GM19455 (cell line): ENCODE measurements at regions not wholly inside any gene's neighbourhood (a gene's known extent, or its start where the extent isn't known, plus 50 kb on each side); places are given as distances from the start of the nearest gene placed in this dataset.
A peak's percentile ranks its signal among the peaks of the same experiment; 100 is the strongest.
"Not testable (repeated sequence)": the region's sequence is repeated elsewhere in the genome, so short reads cannot be mapped to it uniquely, and the experiment has no call there.

Experiments
- ATAC-seq: cut with Tn5 transposase; IDR thresholded peaks from one replicate; pipeline ENCODE4 v1.9.1; 2021; ENCODE audit not compliant: unreplicated experiment

GRCh38 chr1:185549906-185550305, 184.3 kb upstream of the HMCN1 start:
- ATAC-seq = no peak

DNA sequence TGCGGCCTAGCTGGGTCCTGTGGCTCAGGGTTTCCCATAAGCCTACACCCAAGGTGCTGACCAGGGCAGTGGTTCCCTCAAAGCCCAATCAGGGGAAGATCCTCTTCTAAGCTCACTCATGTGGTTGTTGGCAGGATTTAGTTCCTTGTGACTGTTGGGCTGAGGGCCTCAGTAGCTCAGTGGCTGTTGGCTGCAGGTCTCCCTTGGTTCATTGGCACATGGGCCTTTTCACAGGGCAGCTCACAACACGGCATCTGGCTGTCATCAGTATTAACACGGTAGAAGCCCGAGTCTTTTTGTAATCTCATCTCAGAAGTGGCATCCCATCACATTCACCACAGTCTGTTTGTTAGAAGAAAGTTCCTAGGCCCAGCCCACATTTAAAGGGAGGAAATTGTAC, 188.2 kb upstream of the HMCN1 start:
- no peak for ATAC-seq

DNA sequence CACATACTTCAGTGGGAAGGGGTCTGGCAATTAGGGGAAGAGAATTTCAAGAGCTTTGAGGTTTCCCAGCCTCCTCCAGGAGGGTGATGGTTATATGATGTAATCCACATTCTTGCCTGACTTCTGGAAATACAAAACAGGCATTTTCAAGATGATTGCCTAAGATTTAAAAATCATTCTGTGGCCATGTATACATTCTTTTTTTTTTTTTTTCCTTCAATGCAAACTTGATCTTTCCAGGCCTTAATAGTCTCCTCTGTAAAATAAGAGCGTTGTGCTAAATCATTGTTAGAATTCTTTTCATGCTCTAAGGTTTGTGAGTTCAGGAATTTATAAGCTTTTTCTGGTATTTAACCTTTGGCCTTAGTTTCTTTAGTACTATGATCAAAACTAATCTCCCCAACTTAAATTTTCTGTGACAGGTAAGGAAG, 192.3 kb upstream of the HMCN1 start:
- ATAC-seq = no peak

- ATAC-seq = no peak
Observed at GRCh38 chr1:185540295-185540694, 193.9 kb upstream of the HMCN1 start.

DNA sequence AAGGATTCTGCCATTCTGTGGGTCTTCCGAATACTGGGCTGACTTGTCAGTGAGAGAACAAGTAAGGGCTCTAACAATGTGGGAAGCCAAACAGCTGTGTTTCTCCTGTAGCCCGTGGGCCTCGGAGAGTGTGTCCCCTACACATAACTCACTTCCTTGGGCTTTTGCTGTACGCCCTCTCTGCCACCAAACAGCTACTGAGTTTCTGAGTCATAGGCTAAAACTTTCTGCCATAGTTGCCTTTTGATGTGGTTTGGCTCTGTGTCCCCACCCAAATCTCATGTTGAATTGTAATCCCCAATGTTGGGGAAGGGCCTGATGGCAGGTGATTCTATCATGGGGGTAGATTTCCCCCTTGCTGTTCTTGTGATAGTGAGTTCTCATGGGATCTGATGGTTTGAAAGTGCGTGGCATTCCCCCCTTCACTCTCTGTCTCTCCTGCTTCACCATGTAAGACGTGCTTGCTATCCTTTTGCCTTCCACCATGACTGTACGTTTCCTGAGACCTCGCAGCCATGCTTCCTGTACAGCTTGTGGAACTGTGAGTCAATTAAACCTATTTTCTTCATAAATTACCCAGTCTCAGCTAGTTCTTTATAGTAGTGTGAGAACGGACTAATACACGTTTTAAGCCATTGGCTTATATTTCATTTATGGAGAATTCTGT, 194.8 kb upstream of the HMCN1 start:
- no peak for ATAC-seq

DNA sequence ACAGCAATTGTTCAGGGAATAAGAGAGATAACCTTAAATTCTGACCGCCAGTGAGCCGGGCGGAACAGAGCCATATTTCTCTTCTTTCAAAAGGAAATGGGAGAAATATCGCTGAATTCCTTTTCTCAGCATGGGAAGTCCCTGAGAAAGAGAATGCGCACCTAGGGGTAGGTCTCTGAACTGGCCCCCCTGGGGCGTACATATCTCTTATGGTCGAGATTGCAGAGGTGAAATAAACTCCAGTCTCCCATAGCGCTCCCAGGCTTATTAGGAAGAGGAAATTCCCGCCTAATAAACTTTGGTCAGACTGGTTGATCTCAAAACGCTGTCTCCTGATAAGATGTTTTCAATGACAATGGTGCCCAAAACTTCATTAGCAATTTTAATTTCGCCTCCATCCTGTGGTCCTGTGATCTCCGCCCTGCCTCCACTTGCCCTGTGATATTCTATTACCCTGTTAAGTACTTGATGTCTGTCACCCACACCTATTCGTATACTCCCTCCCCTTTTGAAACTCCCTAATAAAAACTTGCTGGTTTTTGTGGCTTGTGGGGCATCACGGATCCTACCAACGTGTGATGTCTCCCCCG, 195.8 kb upstream of the HMCN1 start:
- ATAC-seq = not testable (repeated sequence)

GRCh38 chr1:185537596-185537995, 196.6 kb upstream of the HMCN1 start:
- no peak for ATAC-seq

GRCh38 chr1:185536165-185536920, 197.8 kb upstream of the HMCN1 start:
- ATAC-seq = no peak

DNA sequence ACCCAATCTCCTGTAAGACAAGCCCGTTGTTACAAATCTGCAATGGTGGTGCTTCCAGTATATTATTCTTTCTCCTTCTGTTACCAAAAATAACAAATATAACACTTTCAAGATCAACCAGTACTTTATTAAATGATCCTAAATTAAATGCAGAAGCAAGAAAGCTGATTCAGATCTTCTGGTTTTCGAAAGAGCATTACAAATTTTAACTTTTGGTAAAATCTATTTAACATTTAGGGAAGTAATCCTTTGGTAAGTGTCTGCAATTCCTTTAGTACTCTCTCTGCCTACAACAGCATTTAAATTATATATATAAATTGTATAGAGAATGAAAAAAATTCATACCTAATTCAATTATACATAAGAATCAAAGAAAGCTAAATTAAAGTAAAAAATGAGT, 198.6 kb upstream of the HMCN1 start:
- ATAC-seq = no peak

DNA sequence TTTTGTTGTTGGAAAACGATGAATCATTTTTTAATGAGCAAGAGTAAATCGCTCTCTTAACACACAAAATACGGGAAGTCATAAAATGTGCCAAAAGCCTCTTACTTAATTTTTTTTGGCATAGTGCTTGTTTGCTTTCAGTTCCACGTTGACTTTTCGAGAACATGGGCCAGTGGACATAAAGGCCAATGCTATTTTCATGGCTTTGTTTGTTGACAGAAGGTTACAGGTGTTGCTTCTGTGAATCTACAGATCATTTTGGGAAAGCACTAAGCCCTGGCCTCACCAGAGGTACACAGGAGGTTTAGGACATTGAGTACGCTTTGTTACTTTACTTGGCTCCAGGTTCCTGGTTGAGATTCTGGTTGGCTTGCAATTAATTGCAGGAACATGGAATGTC, 199.4 kb upstream of the HMCN1 start:
- no peak for ATAC-seq

- no peak for ATAC-seq
Observed at GRCh38 chr1:185533596-185533995, 200.6 kb upstream of the HMCN1 start.

DNA sequence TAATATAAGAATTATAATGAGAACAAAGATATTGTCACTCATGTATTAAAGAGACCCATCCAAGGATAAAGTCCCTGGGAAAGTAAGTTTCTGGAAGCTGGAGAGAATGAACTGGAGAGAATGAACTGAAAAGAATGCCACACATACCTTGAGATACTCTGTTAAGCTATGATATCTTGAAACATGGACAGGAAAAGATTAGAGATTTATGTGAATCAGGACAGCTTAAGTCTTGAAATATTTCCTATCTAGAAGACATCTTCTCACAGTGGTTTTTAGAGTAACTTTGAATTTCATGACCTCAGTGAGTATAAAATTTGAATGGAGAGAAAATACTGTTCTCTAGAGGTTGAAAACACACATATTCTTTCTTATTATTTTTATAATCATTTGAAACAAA, 201.3 kb upstream of the HMCN1 start:
- no peak for ATAC-seq

DNA sequence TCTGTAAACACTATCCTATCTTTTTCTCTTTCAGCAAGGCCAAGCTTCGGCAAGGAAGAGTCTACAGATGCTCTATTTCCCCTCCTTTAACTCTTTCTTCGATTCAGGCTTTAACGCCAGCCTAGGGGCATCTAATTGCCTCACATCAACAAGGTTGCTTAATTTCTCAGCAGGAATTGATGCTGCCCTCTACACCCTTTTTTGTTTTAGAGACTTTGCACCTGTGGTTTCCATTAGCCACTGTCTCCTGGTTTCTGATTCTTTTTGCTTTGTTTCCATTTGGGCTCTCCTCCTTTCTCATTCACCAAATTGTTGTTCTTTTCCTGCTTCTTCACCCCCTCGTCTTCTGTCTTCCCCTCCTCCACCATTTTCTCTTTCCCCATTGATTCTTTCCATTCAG, 202.4 kb upstream of the HMCN1 start:
- no peak for ATAC-seq

DNA sequence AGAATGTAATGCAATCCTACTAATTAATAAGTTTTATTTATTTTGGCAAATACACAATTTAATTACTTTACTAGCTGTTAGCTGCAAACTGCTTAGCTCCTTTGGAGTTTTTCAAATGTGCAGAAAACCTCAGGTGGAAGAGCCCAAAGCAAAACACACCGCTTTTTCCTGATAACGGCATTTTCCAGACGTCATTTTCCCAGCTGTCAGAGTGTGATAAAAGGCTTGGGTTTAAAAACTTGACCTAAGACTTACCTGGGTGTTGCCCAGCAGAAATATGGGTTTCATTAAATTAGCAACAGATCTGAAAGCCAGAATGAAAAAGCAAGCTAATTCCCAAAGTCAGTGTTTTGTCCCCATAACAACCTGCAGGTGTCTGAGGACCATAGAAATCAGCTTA, 204.0 kb upstream of the HMCN1 start:
- ATAC-seq = no peak

- no peak for ATAC-seq
Observed at GRCh38 chr1:185529673-185530072, 204.5 kb upstream of the HMCN1 start.

- ATAC-seq = no peak
Observed at GRCh38 chr1:185528084-185528676, 206.0 kb upstream of the HMCN1 start.

DNA sequence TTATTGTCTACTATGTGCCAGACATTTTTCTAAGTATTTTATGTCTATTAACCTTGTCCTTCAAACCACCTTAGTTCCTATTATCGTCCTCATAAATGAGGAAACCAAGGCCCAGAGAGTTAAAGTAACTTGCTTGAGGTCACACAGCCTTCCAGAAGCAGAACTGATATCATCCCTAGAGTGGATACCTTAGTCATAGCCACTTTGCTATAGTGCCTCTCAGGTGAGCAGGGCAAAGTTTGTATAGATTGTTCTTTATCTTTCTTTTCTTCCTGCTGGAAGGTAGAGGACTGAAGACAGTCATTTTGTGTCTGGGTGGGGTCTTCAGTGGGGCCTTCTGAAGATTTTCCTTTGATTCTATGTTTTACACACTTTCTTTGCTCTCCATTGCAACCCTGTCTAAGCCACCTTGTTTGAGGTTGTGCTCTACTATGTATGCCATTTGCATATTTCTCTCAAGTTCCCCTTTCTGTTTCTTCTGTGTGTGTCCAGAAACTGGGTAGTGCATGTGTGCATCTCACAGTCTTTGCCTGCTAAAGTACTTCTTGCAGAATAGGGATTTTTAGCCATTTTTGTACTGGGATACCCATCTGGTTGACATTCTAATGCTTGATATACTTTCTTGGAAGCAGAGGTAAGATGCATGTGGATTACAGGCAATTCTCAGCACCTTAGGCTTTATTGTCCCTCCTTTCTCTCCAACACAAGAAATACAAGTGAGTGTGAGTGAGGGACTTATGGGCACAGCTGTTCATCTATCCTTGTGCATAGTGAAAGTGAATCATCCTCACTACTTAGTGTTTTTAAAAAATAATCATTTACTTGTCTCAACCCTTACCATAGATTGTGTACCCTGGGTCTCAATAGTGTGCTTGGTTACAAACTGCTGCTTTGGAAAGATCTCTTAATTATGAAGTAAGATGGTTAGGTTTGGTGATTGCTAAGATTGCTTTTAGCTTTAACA, 207.6 kb upstream of the HMCN1 start:
- peak; percentile 100 for ATAC-seq

DNA sequence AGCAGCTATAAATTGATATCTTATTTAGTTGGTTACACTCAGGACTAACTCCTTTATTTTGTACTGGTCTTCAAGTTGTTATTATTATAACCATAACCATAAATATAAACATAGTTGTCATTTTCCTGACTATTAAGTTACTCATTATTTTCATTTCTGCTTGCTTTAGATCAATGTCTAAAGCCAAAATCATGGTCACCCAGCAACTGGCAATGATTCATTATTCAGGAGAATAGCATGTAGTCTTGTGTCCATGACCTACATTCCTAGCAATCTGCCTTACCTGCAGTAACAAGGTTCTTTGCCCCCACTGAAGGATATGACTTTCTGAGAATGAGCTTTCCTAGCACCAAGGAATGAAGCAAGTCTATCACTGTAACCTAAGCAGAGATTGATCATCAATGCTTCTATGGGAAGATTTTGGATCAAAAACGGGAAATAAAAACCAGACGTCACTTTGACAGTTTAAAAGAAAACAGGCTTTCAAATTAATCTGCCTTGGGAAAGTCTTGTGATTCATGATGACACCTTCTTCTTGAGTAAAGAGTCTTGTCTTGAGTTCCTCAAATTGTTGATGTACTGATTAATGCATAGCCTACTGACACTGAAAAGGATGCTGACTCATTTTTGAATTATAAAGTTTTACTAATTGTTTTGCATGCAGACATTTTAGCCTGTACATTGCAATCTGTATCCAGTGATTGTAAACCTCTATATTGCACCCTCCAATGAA, 203.3 kb upstream of the IVNS1ABP start:
- no peak for ATAC-seq

- ATAC-seq = no peak
Observed at GRCh38 chr1:185517808-185518419, 200.9 kb upstream of the IVNS1ABP start.

GRCh38 chr1:185517301-185517700, 200.3 kb upstream of the IVNS1ABP start:
- not testable (repeated sequence) for ATAC-seq
